CD14-positive monocyte (primary cell): ENCODE measurements at regions not wholly inside any gene's neighbourhood (a gene's known extent, or its start where the extent isn't known, plus 50 kb on each side); places are given as distances from the start of the nearest gene placed in this dataset.

Experiments used
- DNase-seq, 3 donors: peaks; one replicate each; pipeline ENCODE4 v3.0.0-alpha.2; 2011 to 2022
- H2AFZ ChIP-seq: 2 replicates; pipeline ENCODE4 v1.6.0; 2012; ENCODE audit warnings: mild to moderate bottlenecking, low read depth, low read length, inconsistent platforms; ENCODE audit not compliant: insufficient read depth, poor library complexity, severe bottlenecking
- H3K27ac ChIP-seq, 2 donors: 1 replicate in 1 of 2; 2 replicates in 1 of 2; pipeline ENCODE4 v1.5.1; 2012 to 2013; ENCODE audit warnings: low read length in 2 of 2, control low read depth in 1 of 2, inconsistent platforms in 1 of 2, low read depth in 1 of 2, mild to moderate bottlenecking in 1 of 2
- H3K27me3 ChIP-seq, 2 donors: one replicate each; pipeline versions ENCODE4 v1.6.0 to v1.6.1; 2011 to 2013; ENCODE audit warnings: low read length in 2 of 2; ENCODE audit not compliant: control insufficient read depth in 2 of 2, insufficient read depth in 2 of 2
- H3K36me3 ChIP-seq, 2 donors: replicated peaks in 1 of 2; 1 replicate in 1 of 2; 2 replicates in 1 of 2; pipeline versions ENCODE4 v1.5.1 to v1.6.1; 2012 to 2013; ENCODE audit warnings: low read length in 2 of 2, control low read depth in 1 of 2, inconsistent platforms in 1 of 2, mild to moderate bottlenecking in 1 of 2; ENCODE audit not compliant: insufficient read depth in 2 of 2, control insufficient read depth in 1 of 2
- H3K4me1 ChIP-seq, 2 donors: 1 replicate in 1 of 2; 2 replicates in 1 of 2; pipeline versions ENCODE4 v1.5.1 to v1.6.1; 2012 to 2013; ENCODE audit warnings: low read length in 2 of 2, control low read depth in 1 of 2, inconsistent platforms in 1 of 2, mild to moderate bottlenecking in 1 of 2, moderate library complexity in 1 of 2; ENCODE audit not compliant: insufficient read depth in 2 of 2, control insufficient read depth in 1 of 2
- H3K4me2 ChIP-seq: replicated peaks from 2 replicates; pipeline ENCODE3; 2012; ENCODE audit warnings: low read length, moderate library complexity, mild to moderate bottlenecking; ENCODE audit not compliant: poor library complexity, severe bottlenecking; ENCODE audit errors: extremely low read depth
- H3K4me3 ChIP-seq, 3 experiments: fragments of 200-600 bp in 1 of 3; sonication (generic) in 1 of 3; replicated peaks in 1 of 3; 1 replicate in 2 of 3; 2 replicates in 1 of 3; pipeline ENCODE4 v1.5.1; 2011 to 2013; ENCODE audit warnings: low read length in 3 of 3, mild to moderate bottlenecking in 3 of 3, control low read depth in 2 of 3, low read depth in 2 of 3, inconsistent platforms in 1 of 3, moderate library complexity in 1 of 3
- H3K79me2 ChIP-seq: 2 replicates; pipeline ENCODE4 v1.6.0; 2012; ENCODE audit warnings: mild to moderate bottlenecking, control low read depth, inconsistent platforms, low read length, moderate library complexity; ENCODE audit not compliant: insufficient read depth
- H3K9ac ChIP-seq: 2 replicates; pipeline ENCODE4 v1.6.0; 2017; ENCODE audit warnings: low read length, mild to moderate bottlenecking; ENCODE audit not compliant: insufficient read depth, poor library complexity, severe bottlenecking
- H3K9me3 ChIP-seq, 2 donors: replicated peaks in 1 of 2; 1 replicate in 1 of 2; 2 replicates in 1 of 2; pipeline versions ENCODE4 v1.5.1 to v1.6.1; 2012 to 2013; ENCODE audit warnings: low read length in 2 of 2, control low read depth in 1 of 2; ENCODE audit not compliant: control insufficient read depth in 1 of 2, insufficient read depth in 1 of 2
- H4K20me1 ChIP-seq: 2 replicates; pipeline ENCODE4 v1.6.0; 2012; ENCODE audit warnings: mild to moderate bottlenecking, low read length, control low read depth, moderate library complexity; ENCODE audit not compliant: insufficient read depth
- H3K27ac Mint-ChIP-seq, 7 donors: one replicate each; pipeline ENCODE4 v1.8.0; 2020; ENCODE audit warnings: mild to moderate bottlenecking in 7 of 7, mixed read lengths in 7 of 7, moderate library complexity in 6 of 7, inconsistent platforms in 2 of 7
- H3K27me3 Mint-ChIP-seq, 3 donors: one replicate each; pipeline ENCODE4 v1.8.0; 2021 to 2022; ENCODE audit warnings: low read depth in 3 of 3, mild to moderate bottlenecking in 3 of 3, mixed read lengths in 3 of 3, moderate library complexity in 3 of 3, inconsistent platforms in 1 of 3
- H3K36me3 Mint-ChIP-seq, 2 donors: one replicate each; pipeline ENCODE4 v1.8.0; 2020; ENCODE audit warnings: mixed read lengths in 2 of 2, inconsistent platforms in 1 of 2, mild to moderate bottlenecking in 1 of 2
- H3K4me1 Mint-ChIP-seq: one replicate; pipeline ENCODE4 v1.8.0; 2020; ENCODE audit warnings: mild to moderate bottlenecking, mixed read lengths
- H3K4me3 Mint-ChIP-seq, 2 donors: one replicate each; pipeline ENCODE4 v1.8.0; 2020; ENCODE audit warnings: mild to moderate bottlenecking in 2 of 2, mixed read lengths in 2 of 2, moderate library complexity in 1 of 2
- H3K9me3 Mint-ChIP-seq, 7 donors: one replicate each; pipeline ENCODE4 v1.8.0; 2020 to 2022; ENCODE audit warnings: mixed read lengths in 7 of 7, mild to moderate bottlenecking in 6 of 7, moderate library complexity in 6 of 7, inconsistent platforms in 2 of 7
- WGBS: methylation state at CpG from one replicate; pipeline ENCODE4 v1.1.5; 2013; ENCODE audit warnings: missing lambda C conversion rate; ENCODE audit not compliant: insufficient coverage; 5-methylcytosine and 5-hydroxymethylcytosine counted together
- intact Hi-C, 2 donors: fragments of 100-400 bp; cut with micrococcal nuclease; formaldehyde crosslinking; loops; one replicate each; pipeline versions ENCODE4 v1.15.0 to v1.15.1; 2023
- TF ChIP-seq, protein P1 (sequence below): fragments of 200-600 bp; IDR thresholded peaks from one replicate; pipeline ENCODE4 v1.8.0; 2022; ENCODE audit warnings: antibody characterized with exemption, mild to moderate bottlenecking

DNA sequence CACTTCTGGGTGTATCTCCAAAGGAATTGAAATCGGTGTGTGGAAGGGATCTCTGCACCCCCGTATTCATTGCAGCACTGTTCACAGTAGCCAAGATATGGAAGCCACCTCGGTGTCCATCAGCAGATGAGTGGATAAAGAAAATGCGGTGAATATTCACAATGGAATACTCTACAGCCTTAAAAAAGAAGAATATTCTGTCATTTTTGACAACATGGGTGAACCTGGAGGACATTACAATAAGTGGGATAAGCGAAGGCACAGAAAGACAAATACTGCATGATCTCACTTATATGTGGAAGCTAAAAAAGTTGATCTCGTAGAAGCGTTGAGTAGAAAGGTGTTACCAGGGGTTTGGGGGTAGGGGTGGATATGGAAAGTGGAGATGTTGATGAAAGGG, 111.9 kb downstream of the BEGAIN start:
- Mint-ChIP-seq H3K4me1 (no peaks in the 10 kb centered on the region), H3K9me3 (no peaks in the 10 kb centered on the region), H3K36me3 (peaks cover 2 to 8% of the 10 kb centered on the region in 2 donors), H3K4me3 (no peak overlapping the region), H3K27ac (no peak overlapping the region), H3K27me3 (peaks cover 0 to 2% (median 0%) of the 10 kb centered on the region in 3 donors)
- intact Hi-C loops, result no loop called here
- DNase-seq, result no peak
- Histone ChIP-seq H3K4me2 (no peak overlapping the region), H3K4me1 (no peaks in the 10 kb centered on the region), H3K9ac (no peak overlapping the region), H3K27me3 (no peaks in the 10 kb centered on the region), H2AFZ (no peak overlapping the region), H3K27ac (no peak overlapping the region), H3K4me3 (no peak overlapping the region), H4K20me1 (no peaks in the 10 kb centered on the region), H3K36me3 (no peaks in the 10 kb centered on the region), H3K9me3 (no peaks in the 10 kb centered on the region), H3K79me2 (no peaks in the 10 kb centered on the region)
- 100% methylated on average over 3 of the region's 7 CpGs for WGBS
- TF ChIP-seq, protein P1, sequence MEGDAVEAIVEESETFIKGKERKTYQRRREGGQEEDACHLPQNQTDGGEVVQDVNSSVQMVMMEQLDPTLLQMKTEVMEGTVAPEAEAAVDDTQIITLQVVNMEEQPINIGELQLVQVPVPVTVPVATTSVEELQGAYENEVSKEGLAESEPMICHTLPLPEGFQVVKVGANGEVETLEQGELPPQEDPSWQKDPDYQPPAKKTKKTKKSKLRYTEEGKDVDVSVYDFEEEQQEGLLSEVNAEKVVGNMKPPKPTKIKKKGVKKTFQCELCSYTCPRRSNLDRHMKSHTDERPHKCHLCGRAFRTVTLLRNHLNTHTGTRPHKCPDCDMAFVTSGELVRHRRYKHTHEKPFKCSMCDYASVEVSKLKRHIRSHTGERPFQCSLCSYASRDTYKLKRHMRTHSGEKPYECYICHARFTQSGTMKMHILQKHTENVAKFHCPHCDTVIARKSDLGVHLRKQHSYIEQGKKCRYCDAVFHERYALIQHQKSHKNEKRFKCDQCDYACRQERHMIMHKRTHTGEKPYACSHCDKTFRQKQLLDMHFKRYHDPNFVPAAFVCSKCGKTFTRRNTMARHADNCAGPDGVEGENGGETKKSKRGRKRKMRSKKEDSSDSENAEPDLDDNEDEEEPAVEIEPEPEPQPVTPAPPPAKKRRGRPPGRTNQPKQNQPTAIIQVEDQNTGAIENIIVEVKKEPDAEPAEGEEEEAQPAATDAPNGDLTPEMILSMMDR, result no peak

- TF ChIP-seq, protein P1, result no peak
- 100% methylated on average over 2 of the region's 14 CpGs for WGBS
- intact Hi-C loops, result no loop called here
Measured at GRCh38 chr14:100476012-100476822, 111.0 kb downstream of the BEGAIN start.

More at GRCh38 chr14:100476012-100476822, 111.0 kb downstream of the BEGAIN start:
- Mint-ChIP-seq H3K27me3 (peaks cover 0 to 2% (median 0%) of the 10 kb centered on the region in 3 donors), H3K27ac (no peak overlapping the region), H3K9me3 (no peaks in the 10 kb centered on the region), H3K4me1 (no peaks in the 10 kb centered on the region), H3K4me3 (no peak overlapping the region), H3K36me3 (peaks cover 0 to 8% of the 10 kb centered on the region in 2 donors)
- Histone ChIP-seq H2AFZ (no peak overlapping the region), H3K36me3 (no peaks in the 10 kb centered on the region), H3K4me2 (no peak overlapping the region), H3K4me3 (no peak overlapping the region), H3K27ac (no peak overlapping the region), H4K20me1 (no peaks in the 10 kb centered on the region), H3K9ac (no peak overlapping the region), H3K4me1 (no peaks in the 10 kb centered on the region), H3K9me3 (no peaks in the 10 kb centered on the region), H3K79me2 (no peaks in the 10 kb centered on the region), H3K27me3 (no peaks in the 10 kb centered on the region)
- no peak for DNase-seq
